SH-SY5Y (cell line): ENCODE measurements at regions not wholly inside any gene's neighbourhood (a gene's known extent, or its start where the extent isn't known, plus 50 kb on each side); places are given as distances from the start of the nearest gene placed in this dataset.

ENCODE experiments used
- GATA2 ChIP-seq: IDR thresholded peaks from 2 replicates; pipeline ENCODE4 v1.6.1; 2011; ENCODE audit warnings: mild to moderate bottlenecking, low read depth, low read length
- GATA3 ChIP-seq: IDR thresholded peaks from 2 replicates; pipeline ENCODE4 v1.6.1; 2011; ENCODE audit warnings: low read depth, mild to moderate bottlenecking, low read length, moderate library complexity

DNA sequence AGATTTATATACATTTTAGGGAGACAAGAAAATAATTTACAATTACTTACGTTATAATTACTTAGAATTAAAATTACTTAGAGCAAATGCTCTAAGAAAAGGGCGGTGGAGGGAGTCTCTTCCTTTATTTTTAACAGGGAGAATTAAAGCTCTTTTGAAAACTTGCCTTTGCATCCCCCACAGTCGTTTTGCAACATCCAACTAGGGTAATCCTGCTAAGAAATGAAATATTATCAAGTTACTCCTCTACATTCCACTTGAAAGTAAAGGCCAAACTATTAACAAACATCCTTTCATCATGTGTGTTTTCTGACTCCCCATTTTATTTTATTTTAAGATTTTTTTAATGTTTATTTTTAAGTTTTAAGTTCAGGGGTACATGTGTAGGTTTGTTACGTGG lies 1358.5 kb downstream of the NCAM2 start:
- no peak for TF ChIP-seq GATA3
- no peak for TF ChIP-seq GATA2

DNA sequence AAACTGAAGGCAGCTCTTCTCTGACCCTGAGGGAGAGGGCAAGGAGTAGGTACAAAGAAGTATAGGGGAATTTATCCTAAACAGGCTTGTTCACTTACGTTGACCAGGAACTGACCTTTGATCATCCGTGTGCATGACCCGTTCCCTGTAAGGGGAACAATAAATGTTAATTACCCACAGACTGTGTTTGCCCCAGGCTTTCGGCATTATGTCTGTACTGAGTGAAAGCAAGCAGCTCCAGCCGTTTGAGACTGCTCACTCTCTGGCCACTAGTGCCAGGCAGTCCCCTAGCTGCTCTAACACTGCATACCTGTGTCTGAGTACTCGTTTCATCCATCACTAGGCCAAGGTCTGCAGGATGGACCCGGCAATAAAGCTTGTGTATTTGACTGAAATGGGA lies 1365.3 kb downstream of the NCAM2 start:
- TF ChIP-seq GATA2 (no peak), GATA3 (no peak)

DNA sequence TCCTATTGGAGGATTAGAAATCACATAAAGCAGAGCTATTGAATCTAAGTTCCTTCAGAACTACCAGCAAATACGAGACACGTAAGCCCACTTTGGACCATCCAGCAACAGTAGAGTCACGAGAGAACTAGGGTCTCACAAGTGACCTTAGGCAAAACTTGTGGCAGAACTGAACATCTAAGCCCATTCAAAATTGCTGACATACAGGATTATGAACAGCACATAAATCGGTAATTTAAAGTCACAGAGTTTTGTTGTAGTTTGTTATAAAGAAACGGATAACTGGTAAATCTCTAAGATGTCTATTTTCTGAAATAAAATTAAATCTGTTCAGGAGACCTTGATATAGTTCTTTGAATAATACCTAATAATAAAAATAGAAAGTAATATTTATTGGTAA lies 1366.0 kb downstream of the NCAM2 start:
- TF ChIP-seq GATA2: no peak

DNA sequence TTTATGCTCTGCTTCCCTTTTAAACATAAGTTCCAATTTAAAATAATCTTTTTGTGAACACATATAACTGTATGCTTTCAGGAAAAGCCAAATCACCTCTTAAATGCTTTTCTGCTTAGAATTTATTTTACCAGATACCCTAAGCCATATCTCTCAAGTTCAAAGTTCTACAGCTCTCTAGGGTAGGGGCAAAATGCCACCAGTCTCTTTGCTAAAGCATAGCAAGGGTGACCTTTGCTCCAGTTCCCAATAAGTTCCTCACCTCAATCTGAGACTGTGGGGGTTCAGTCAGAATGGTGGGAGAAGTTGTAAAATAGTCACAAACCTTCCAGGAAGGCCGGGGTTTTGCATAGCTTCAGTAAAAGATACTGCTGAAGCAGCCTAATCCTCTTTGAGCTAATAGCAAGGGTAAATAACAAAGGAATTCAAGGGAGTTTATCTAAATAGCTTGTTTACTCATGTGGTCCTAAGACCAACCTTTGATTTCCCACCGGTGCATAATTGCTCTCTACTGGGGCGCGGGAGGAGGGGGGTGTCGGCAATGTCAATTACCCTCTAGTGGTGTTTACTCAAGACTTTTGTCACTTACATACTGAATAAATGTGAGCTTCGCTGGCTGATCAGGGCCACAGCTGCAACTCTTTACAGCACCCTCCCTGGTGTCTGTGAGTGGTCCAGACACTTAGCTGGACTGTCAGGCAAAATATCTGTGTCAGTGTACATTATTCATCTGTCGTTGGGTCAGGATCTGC lies 1376.2 kb downstream of the NCAM2 start:
- TF ChIP-seq GATA3: no peak

DNA sequence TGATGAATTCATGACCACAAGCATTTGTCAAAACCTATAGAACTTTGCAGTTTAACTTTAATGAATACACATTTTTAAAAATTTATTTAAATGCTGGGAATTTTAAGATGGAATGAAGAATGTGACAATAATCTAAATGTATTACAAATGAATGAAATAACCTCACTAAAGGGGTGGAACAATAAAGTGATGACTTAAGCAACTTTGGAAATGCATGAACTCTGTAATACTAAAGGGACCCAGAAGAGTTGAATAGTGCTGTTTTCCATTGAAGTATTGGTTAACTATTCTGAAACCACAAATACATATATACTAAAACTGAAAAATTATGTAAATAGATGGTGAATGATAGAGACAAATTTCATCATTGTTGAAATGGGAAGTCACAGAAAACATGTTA lies 1395.1 kb downstream of the NCAM2 start:
- TF ChIP-seq GATA3 (no peak), GATA2 (no peak)

DNA sequence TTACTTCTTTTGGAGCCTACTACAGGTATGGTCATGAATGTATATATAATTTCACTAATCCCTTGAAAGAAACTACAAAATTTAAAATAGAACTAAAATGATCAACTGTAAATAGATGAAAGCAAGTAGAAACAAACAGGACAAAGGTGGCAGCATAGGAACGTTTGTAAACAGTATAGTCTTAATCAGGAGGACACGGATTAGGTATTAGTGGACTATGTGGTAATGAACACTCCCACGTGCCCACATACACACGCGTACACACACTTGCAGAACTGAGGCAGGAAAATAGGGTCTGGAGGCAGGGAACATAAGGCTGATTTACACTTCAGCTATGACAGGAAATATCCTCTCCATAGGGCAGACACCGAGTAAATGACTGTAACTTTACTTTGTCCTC lies 1397.8 kb downstream of the NCAM2 start:
- TF ChIP-seq GATA3 (no peak), GATA2 (no peak)

DNA sequence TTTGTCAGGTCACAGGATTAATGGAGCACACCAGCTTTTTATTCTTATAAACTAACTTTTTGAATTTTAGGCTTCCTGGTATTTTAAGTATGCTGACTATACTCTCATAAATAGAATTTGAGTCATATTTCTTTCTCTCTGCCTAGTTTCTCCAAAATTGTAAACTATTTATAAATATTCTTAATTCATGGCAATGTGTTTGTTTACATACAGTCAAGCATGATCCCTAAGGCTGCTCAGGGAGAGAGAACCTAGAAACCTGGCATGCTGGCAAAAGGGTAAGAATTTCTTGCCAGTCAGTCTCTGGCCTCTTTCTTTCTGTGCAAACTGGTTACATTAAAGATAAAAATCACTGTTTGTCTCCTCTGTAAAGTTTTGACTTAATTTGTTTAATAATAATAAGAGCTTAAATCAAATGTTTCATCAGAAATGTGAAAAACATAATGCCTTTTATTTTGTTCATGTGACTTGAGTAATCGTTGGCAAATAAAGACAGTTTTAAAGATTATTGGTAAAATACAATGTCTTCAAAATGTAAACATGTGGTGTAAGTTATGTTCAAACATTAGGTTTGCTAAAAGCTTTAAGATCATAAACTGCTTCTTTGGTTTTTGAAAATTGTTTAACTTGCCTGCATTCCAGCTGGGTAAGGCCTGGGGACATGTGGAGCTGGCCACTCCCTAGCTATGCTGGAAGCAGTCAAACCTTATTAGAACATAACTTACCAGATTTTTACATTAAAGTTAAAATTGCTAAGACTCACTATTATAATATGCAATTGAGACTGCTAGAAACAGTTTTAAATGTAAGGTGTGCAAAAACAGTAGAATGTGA lies 1401.7 kb downstream of the NCAM2 start:
- TF ChIP-seq GATA2 (no peak), GATA3 (no peak)

DNA sequence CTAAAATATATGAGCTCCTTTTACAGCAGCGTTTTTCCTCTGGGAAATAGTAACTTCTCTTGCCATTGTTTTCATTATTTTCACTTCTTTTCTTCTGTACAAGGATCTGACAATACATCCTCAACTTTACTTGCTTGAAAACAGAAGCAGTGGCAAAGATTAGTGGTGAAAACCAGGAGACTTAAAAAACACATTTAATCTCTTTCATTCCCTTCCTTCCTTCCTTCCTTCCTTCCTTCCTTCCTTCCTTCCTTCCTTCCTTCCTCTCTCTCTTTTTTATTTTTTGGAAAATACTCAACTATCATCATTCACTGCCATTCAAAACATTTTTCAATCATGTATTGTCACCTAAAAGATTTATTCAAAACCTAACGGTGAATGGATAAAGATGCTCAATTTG lies 1411.4 kb downstream of the NCAM2 start:
- no peak for TF ChIP-seq GATA3
- TF ChIP-seq GATA2: no peak

DNA sequence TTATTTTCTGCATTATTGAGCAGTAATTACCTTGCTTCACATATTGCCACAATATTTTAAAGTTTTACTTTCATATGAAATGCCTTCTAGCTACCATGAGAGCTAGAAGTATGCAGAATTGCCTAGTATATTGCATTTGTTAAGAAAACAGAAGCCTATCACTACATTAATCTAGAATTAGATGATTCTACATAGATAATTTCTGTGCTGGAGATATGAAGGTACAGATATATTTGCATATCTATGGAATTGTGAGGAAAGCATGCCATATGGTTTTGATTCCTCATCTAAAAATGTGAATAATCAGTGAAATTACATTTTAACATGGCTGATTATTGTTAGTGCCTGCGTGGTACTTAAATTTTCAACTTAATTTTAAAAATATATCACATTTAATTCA lies 1418.3 kb downstream of the NCAM2 start:
- TF ChIP-seq GATA2 (no peak), GATA3 (peak; percentile 60; the same call in 1 of the 2 replicates)

DNA sequence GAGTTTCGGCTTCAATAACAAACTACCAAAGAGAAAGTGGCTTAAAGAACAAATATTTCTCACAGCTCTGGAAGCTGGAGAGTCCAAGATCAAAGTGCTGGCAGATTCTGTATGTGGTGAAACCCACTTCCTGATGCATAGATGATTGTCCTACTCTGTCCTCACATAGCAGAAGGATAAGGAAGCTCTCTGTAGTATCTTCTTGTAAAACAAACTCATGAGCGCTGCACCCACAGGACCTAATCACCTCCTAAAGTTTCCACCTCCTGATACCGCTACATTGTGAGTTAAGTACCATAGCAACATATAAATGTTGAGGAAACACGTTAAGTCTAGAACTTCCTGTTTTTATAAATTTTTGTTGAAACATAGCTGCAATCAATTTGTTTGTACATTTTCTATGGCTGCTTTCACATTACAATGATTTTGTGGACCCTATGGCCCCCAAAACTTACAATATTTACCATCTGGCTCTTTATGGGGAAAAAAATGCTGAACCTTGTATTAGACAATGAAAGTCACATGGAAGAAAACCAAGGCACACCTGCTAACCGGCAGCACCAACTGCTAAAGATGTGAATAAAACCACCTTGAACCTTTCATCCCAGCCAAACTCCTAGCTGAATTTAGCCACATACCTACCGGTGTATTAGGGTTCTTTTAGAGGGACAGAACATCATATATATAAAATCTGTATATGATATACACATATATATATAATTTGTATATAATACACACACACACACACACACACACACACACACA lies 1423.4 kb downstream of the NCAM2 start:
- TF ChIP-seq GATA2 (no peak), GATA3 (no peak)

DNA sequence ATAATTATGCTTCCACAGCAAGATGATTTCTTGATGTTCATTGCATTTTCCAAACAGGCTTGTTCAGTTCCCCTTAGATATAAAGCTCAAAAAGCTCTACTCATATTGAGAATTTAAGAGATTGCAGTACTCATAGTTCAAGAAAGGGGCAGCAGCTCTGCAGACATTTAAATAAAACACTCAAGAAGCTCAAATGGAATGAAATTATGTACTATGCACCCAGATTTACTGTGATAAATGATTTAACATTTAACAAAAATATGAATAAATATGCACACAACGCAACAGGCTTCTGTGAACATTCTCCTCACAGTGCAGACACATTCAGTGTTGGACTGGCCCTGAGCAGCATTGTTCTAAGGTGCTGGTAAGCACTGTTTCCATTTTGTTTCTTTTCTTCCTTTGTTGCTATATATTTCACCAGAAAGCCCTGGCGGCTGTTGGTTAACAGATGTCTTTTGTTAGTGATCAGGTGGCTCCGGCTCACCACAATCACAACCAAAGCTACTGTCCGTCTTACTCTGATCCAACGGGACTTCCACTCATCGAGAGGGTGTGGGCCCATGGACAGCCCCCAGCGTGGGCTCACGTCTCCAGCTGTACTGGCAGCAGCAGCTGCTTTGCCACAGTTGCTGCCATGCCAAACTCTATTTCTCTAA lies 1440.3 kb downstream of the NCAM2 start:
- no peak for TF ChIP-seq GATA2
- TF ChIP-seq GATA3: no peak

DNA sequence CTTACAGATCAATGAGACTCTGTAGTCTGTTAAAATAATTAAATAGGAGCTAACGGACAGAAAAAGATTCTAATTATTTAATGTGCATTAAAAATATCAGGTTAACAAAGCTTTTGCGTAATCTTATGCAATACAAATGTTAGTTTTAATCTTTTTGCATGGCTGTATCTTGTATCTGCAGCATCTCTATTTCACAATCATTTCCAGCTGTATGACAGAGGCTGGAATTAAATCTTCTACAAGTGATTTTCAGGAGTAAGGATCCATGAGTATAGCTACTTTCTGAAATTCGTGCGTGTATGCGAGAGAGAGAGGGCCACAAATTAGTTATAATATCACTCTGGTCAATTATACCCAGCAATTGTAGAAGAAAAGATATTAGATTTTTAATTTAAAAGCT lies 1446.8 kb downstream of the NCAM2 start:
- TF ChIP-seq GATA2 (peak; percentile 31; the same call in 1 of the 2 replicates), GATA3 (no peak)

DNA sequence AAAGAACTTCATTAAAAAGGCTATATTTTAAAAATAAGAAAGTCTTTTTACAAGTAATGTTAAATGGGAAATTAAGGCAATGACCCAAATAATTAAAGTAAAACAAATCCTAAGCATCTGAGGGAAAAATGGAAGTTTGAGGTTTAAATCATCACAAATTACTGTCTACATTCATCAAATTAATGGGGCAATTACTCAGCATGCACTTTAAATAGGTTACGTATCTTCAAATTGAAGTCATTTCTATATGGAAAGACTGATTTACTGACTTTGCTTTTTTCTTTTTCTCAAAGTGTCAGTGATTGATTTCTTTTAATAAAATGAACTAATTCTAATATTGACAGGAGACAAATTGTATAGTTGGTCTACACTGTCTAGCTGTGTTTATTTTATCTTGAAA lies 1452.3 kb downstream of the NCAM2 start:
- TF ChIP-seq GATA2 (no peak), GATA3 (no peak)

DNA sequence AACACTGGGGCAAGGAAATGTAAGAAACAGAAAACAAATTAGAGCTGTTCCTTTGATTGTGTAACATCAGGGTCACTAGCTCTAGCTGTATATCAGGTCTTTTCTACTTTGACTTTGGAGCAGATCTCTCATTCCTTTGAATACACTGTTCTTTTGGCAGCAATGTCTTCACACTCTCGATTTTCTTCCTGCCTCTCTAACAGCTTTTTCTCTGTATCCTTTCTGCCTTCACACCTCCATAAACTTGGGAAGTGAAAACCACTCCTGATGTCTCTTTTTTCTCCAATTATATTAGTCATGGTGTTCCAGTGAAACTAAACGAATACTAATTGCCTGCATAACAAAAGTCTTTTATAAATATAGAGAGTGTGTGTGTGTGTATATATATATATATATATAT lies 1458.0 kb downstream of the NCAM2 start:
- TF ChIP-seq GATA3: no peak
- TF ChIP-seq GATA2: no peak
